HEK293 (cell line): ENCODE measurements at regions not wholly inside any gene's neighbourhood (a gene's known extent, or its start where the extent isn't known, plus 50 kb on each side); places are given as distances from the start of the nearest gene placed in this dataset.

ENCODE experiments used
- CTCF ChIA-PET: fragments of 350-600 bp; formaldehyde crosslinking; extraction: SDS; loops from one replicate; lab custom pipeline; 2021; ENCODE audit warnings: antibody characterized with exemption; lab: Yijun Ruan, JAX
- POLR2A ChIA-PET: fragments of 300-600 bp; formaldehyde crosslinking; extraction: SDS; loops from one replicate; lab custom pipeline; 2020; ENCODE audit warnings: antibody characterized with exemption, inconsistent platforms; lab: Yijun Ruan, JAX
- H3K27ac ChIP-seq: fragments of 200-500 bp; sonication (Bioruptor generic); 2 replicates; pipeline ENCODE4 v1.5.1; 2014; ENCODE audit warnings: low read depth, low read length, control low read depth, inconsistent platforms; ENCODE audit errors: extremely low read depth
- H3K36me3 ChIP-seq, 2 experiments: fragments of 200-500 bp in 1 of 2; sonication (Bioruptor generic) in 1 of 2; 1 replicate in 1 of 2; 2 replicates in 1 of 2; pipeline ENCODE4 v1.5.1; 2014 to 2017; ENCODE audit warnings: inconsistent platforms in 2 of 2, low read length in 2 of 2; ENCODE audit not compliant: control insufficient read depth in 2 of 2, insufficient read depth in 1 of 2
- H3K4me1 ChIP-seq: fragments of 200-500 bp; sonication (Bioruptor generic); 2 replicates; pipeline ENCODE4 v1.5.1; 2014; ENCODE audit warnings: mild to moderate bottlenecking, low read length, inconsistent platforms; ENCODE audit not compliant: control insufficient read depth, insufficient read depth
- H3K4me3 ChIP-seq: 2 replicates; pipeline ENCODE4 v1.5.1; 2011; ENCODE audit warnings: low read depth, mild to moderate bottlenecking, control low read depth, low read length, moderate library complexity
- H3K9me3 ChIP-seq: fragments of 200-500 bp; sonication (Bioruptor generic); 2 replicates; pipeline ENCODE4 v1.5.1; 2014; ENCODE audit warnings: low read depth, low read length, inconsistent platforms; ENCODE audit not compliant: control insufficient read depth, insufficient read depth
- CTCF ChIP-seq: fragments of 450-650 bp; formaldehyde crosslinking; IDR thresholded peaks from 2 replicates; pipeline ENCODE4 v1.5.1; 2016; ENCODE audit warnings: missing biosample characterization, missing genetic modification characterization
- EGR2 ChIP-seq: fragments of 450-650 bp; formaldehyde crosslinking; IDR thresholded peaks from 2 replicates; pipeline ENCODE4 v1.5.1; 2016; ENCODE audit warnings: low read depth, missing biosample characterization, missing genetic modification characterization
- GLI4 ChIP-seq: fragments of 450-650 bp; formaldehyde crosslinking; IDR thresholded peaks from 2 replicates; pipeline ENCODE4 v1.5.1; 2016; ENCODE audit warnings: missing biosample characterization, missing genetic modification characterization
- HOXA7 ChIP-seq: sonication (generic); formaldehyde crosslinking; IDR thresholded peaks from 2 replicates; pipeline ENCODE4 v1.8.1; 2022; ENCODE audit warnings: missing genetic modification reagents, borderline replicate concordance
- MEIS1 ChIP-seq: sonication (generic); formaldehyde crosslinking; IDR thresholded peaks from 2 replicates; pipeline ENCODE4 v1.8.1; 2022; ENCODE audit warnings: missing genetic modification reagents, mild to moderate bottlenecking, borderline replicate concordance
- MYNN ChIP-seq: fragments of 450-650 bp; formaldehyde crosslinking; IDR thresholded peaks from 2 replicates; pipeline ENCODE4 v1.5.1; 2016; ENCODE audit warnings: missing biosample characterization, missing genetic modification characterization, borderline replicate concordance
- REPIN1 ChIP-seq: fragments of 450-650 bp; formaldehyde crosslinking; IDR thresholded peaks from 2 replicates; pipeline ENCODE4 v1.5.1; 2017; ENCODE audit warnings: missing biosample characterization, missing genetic modification characterization, low read depth
- SCRT2 ChIP-seq: fragments of 450-650 bp; formaldehyde crosslinking; IDR thresholded peaks from 2 replicates; pipeline ENCODE4 v1.5.1; 2016; ENCODE audit warnings: missing biosample characterization, missing genetic modification characterization
- TRIM28 ChIP-seq: IDR thresholded peaks from 2 replicates; pipeline ENCODE4 v1.6.1; 2011; ENCODE audit warnings: low read length, control low read depth, borderline replicate concordance
- ZFP69B ChIP-seq: fragments of 450-650 bp; formaldehyde crosslinking; IDR thresholded peaks from 2 replicates; pipeline ENCODE4 v1.5.1; 2016; ENCODE audit warnings: missing biosample characterization, missing genetic modification characterization
- ZNF10 ChIP-seq: fragments of 450-650 bp; formaldehyde crosslinking; IDR thresholded peaks from 2 replicates; pipeline ENCODE4 v1.5.1; 2017; ENCODE audit warnings: missing biosample characterization, missing genetic modification characterization
- ZNF114 ChIP-seq: fragments of 450-650 bp; formaldehyde crosslinking; IDR thresholded peaks from 2 replicates; pipeline ENCODE4 v1.5.0; 2017; ENCODE audit warnings: missing biosample characterization, missing genetic modification characterization
- ZNF121 ChIP-seq: fragments of 450-650 bp; formaldehyde crosslinking; IDR thresholded peaks from 2 replicates; pipeline ENCODE4 v1.5.1; 2016; ENCODE audit warnings: missing biosample characterization, missing genetic modification characterization
- ZNF155 ChIP-seq: fragments of 450-650 bp; formaldehyde crosslinking; IDR thresholded peaks from 2 replicates; pipeline ENCODE4 v1.5.1; 2016; ENCODE audit warnings: missing biosample characterization, missing genetic modification characterization
- ZNF350 ChIP-seq: fragments of 450-650 bp; formaldehyde crosslinking; IDR thresholded peaks from 2 replicates; pipeline ENCODE4 v1.5.0; 2017; ENCODE audit warnings: missing biosample characterization, mild to moderate bottlenecking, missing genetic modification characterization
- ZNF501 ChIP-seq: fragments of 450-650 bp; formaldehyde crosslinking; IDR thresholded peaks from 2 replicates; pipeline ENCODE4 v1.5.1; 2016; ENCODE audit warnings: missing biosample characterization, missing genetic modification characterization
- ZNF560 ChIP-seq: fragments of 450-650 bp; formaldehyde crosslinking; IDR thresholded peaks from 2 replicates; pipeline ENCODE4 v1.5.1; 2017; ENCODE audit warnings: missing biosample characterization, missing genetic modification characterization, borderline replicate concordance
- ZNF571 ChIP-seq: fragments of 450-650 bp; formaldehyde crosslinking; IDR thresholded peaks from 2 replicates; pipeline ENCODE4 v1.5.0; 2017; ENCODE audit warnings: missing biosample characterization, missing genetic modification characterization
- ZNF768 ChIP-seq: fragments of 450-650 bp; formaldehyde crosslinking; IDR thresholded peaks from 2 replicates; pipeline ENCODE4 v1.5.1; 2018; ENCODE audit warnings: missing biosample characterization, mild to moderate bottlenecking, missing genetic modification characterization
- ZNF776 ChIP-seq: fragments of 450-650 bp; formaldehyde crosslinking; IDR thresholded peaks from 2 replicates; pipeline ENCODE4 v1.5.0; 2017; ENCODE audit warnings: missing biosample characterization, missing genetic modification characterization, borderline replicate concordance
- ZNF843 ChIP-seq: fragments of 450-650 bp; formaldehyde crosslinking; IDR thresholded peaks from 2 replicates; pipeline ENCODE4 v1.5.1; 2016; ENCODE audit warnings: missing biosample characterization, missing genetic modification characterization
- TF ChIP-seq, protein P1 (sequence below): fragments of 450-650 bp; formaldehyde crosslinking; IDR thresholded peaks from 2 replicates; pipeline ENCODE4 v1.5.1; 2016; ENCODE audit warnings: missing biosample characterization, missing genetic modification characterization
- TF ChIP-seq, protein P2 (sequence below): fragments of 450-650 bp; formaldehyde crosslinking; optimal IDR thresholded peaks from 2 replicates; pipeline ENCODE3; 2016; ENCODE audit warnings: missing biosample characterization, mild to moderate bottlenecking, missing genetic modification characterization
- TF ChIP-seq, protein P3 (sequence below): fragments of 450-650 bp; formaldehyde crosslinking; IDR thresholded peaks from 2 replicates; pipeline ENCODE4 v1.5.1; 2016; ENCODE audit warnings: missing biosample characterization, missing genetic modification characterization
- TF ChIP-seq, protein P4 (sequence below): fragments of 450-650 bp; formaldehyde crosslinking; IDR thresholded peaks from 2 replicates; pipeline ENCODE4 v1.5.1; 2017; ENCODE audit warnings: missing biosample characterization, missing genetic modification characterization

- TF ChIP-seq ZFP69B (tag by site-specific recombination) = no peak
- TF ChIP-seq, all 188 proteins: peak for 0
Measured at GRCh38 chr4:59348949-59349348, 1851.2 kb upstream of the ADGRL3 start (continued).

DNA sequence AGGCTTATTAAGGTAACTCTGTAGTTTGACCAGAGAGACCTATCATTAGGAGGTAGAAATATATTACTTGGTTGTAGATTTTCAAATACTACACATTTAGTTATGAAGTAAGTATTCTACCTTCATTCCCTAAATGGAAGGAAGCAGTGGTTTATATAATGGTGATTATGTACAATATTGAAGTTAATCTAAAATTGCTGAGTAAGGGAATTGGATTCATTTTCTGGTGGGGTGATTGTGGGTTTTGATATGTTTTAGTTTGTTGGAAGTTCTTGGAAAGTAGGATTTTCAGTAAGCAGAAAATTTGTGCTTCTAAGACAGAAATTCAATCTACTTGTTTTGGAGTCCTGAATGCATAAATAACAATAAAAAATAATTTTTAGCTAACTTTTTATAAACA lies 1830.9 kb upstream of the ADGRL3 start:
- no peaks in the 10 kb centered on the region for H3K36me3 ChIP-seq
- H3K4me1 ChIP-seq = no peaks in the 10 kb centered on the region
- H3K9me3 ChIP-seq = no peaks in the 10 kb centered on the region
- no peak for TF ChIP-seq MYNN (tag by site-specific recombination)
- TF ChIP-seq EGR2 (tag by site-specific recombination) = no peak
- TF ChIP-seq, protein P1, sequence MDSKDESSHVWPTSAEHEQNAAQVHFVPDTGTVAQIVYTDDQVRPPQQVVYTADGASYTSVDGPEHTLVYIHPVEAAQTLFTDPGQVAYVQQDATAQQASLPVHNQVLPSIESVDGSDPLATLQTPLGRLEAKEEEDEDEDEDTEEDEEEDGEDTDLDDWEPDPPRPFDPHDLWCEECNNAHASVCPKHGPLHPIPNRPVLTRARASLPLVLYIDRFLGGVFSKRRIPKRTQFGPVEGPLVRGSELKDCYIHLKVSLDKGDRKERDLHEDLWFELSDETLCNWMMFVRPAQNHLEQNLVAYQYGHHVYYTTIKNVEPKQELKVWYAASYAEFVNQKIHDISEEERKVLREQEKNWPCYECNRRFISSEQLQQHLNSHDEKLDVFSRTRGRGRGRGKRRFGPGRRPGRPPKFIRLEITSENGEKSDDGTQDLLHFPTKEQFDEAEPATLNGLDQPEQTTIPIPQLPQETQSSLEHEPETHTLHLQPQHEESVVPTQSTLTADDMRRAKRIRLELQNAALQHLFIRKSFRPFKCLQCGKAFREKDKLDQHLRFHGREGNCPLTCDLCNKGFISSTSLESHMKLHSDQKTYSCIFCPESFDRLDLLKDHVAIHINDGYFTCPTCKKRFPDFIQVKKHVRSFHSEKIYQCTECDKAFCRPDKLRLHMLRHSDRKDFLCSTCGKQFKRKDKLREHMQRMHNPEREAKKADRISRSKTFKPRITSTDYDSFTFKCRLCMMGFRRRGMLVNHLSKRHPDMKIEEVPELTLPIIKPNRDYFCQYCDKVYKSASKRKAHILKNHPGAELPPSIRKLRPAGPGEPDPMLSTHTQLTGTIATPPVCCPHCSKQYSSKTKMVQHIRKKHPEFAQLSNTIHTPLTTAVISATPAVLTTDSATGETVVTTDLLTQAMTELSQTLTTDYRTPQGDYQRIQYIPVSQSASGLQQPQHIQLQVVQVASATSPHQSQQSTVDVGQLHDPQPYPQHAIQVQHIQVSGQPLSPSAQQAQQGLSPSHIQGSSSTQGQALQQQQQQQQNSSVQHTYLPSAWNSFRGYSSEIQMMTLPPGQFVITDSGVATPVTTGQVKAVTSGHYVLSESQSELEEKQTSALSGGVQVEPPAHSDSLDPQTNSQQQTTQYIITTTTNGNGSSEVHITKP = no peak
- TF ChIP-seq ZNF843 (tag by site-specific recombination) = no peak
- TF ChIP-seq ZNF155 = no peak
- TF ChIP-seq, protein P2, sequence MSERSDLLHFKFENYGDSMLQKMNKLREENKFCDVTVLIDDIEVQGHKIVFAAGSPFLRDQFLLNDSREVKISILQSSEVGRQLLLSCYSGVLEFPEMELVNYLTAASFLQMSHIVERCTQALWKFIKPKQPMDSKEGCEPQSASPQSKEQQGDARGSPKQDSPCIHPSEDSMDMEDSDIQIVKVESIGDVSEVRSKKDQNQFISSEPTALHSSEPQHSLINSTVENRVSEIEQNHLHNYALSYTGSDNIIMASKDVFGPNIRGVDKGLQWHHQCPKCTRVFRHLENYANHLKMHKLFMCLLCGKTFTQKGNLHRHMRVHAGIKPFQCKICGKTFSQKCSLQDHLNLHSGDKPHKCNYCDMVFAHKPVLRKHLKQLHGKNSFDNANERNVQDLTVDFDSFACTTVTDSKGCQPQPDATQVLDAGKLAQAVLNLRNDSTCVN (tag by site-specific recombination) = no peak
- no peak for TF ChIP-seq MEIS1 (CRISPR knock-in tag)
- no peak for TF ChIP-seq HOXA7 (CRISPR knock-in tag)
- TF ChIP-seq REPIN1 = no peak
- TF ChIP-seq ZNF121 (tag by site-specific recombination) = no peak
- no peak for TF ChIP-seq ZNF776
- no peak overlapping the region for H3K4me3 ChIP-seq
- ChIA-PET POLR2A (no interaction called here), CTCF (no interaction called here)
- H3K27ac ChIP-seq = no peak overlapping the region

DNA sequence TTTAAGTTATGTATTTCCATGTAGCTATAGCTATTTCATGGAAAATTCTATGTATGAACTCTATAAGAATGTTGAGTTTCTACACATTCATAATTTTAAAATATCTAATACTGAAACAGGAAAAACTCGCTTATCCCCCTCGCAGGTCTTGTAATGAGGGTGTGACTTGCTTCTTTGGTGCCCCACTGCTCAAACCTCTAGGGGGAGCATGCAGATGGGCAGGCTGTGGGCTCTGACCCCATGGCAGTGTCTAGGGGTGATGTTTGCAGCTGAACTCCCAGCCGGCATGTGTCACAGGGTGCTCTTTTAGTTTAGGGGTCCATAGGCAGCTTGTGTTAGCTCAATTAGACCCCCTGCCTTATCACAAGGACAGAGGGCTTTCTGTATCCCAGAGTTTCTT lies 1825.7 kb upstream of the ADGRL3 start:
- no peak overlapping the region for H3K27ac ChIP-seq
- CTCF ChIA-PET = no interaction called here
- no peaks in the 10 kb centered on the region for H3K4me1 ChIP-seq
- TF ChIP-seq, protein P3, sequence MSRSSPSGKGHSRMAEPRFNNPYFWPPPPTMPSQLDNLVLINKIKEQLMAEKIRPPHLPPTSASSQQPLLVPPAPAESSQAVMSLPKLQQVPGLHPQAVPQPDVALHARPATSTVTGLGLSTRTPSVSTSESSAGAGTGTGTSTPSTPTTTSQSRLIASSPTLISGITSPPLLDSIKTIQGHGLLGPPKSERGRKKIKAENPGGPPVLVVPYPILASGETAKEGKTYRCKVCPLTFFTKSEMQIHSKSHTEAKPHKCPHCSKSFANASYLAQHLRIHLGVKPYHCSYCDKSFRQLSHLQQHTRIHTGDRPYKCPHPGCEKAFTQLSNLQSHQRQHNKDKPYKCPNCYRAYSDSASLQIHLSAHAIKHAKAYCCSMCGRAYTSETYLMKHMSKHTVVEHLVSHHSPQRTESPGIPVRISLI = no peak
- TF ChIP-seq ZNF501 (no peak), ZNF10 (no peak), CTCF (tag by site-specific recombination) (no peak), TRIM28 (no peak), ZNF350 (no peak), MYNN (tag by site-specific recombination) (no peak), ZNF560 (no peak), ZNF114 (tag by site-specific recombination) (no peak), GLI4 (tag by site-specific recombination) (no peak), ZNF571 (no peak), ZNF768 (tag by site-specific recombination) (no peak), SCRT2 (tag by site-specific recombination) (no peak)
- TF ChIP-seq, protein P4, sequence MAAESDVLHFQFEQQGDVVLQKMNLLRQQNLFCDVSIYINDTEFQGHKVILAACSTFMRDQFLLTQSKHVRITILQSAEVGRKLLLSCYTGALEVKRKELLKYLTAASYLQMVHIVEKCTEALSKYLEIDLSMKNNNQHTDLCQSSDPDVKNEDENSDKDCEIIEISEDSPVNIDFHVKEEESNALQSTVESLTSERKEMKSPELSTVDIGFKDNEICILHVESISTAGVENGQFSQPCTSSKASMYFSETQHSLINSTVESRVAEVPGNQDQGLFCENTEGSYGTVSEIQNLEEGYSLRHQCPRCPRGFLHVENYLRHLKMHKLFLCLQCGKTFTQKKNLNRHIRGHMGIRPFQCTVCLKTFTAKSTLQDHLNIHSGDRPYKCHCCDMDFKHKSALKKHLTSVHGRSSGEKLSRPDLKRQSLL = no peak
- H3K36me3 ChIP-seq = no peaks in the 10 kb centered on the region
- no peaks in the 10 kb centered on the region for H3K9me3 ChIP-seq
- POLR2A ChIA-PET = no interaction called here
- no peak overlapping the region for H3K4me3 ChIP-seq
